Glutamatergic neuron (in vitro differentiated cells): ENCODE measurements at regions not wholly inside any gene's neighbourhood (a gene's known extent, or its start where the extent isn't known, plus 50 kb on each side); places are given as distances from the start of the nearest gene placed in this dataset.

Experiments
- DNase-seq: peaks from one replicate; pipeline ENCODE4 v3.0.0; 2022
- H3K27ac Mint-ChIP-seq: one replicate; pipeline ENCODE4 v1.8.0; 2020; ENCODE audit warnings: mild to moderate bottlenecking, mixed read lengths, inconsistent platforms; ENCODE audit not compliant: unreplicated experiment
- H3K27me3 Mint-ChIP-seq: one replicate; pipeline ENCODE4 v1.8.0; 2020; ENCODE audit warnings: mild to moderate bottlenecking, moderate library complexity, mixed read lengths, inconsistent platforms; ENCODE audit not compliant: unreplicated experiment
- H3K36me3 Mint-ChIP-seq: one replicate; pipeline ENCODE4 v1.8.0; 2020; ENCODE audit warnings: mild to moderate bottlenecking, mixed read lengths, inconsistent platforms; ENCODE audit not compliant: unreplicated experiment
- H3K4me1 Mint-ChIP-seq: one replicate; pipeline ENCODE4 v1.8.0; 2020; ENCODE audit warnings: mild to moderate bottlenecking, low read depth, mixed read lengths, inconsistent platforms; ENCODE audit not compliant: unreplicated experiment
- H3K4me3 Mint-ChIP-seq: one replicate; pipeline ENCODE4 v1.8.0; 2020; ENCODE audit warnings: mild to moderate bottlenecking, mixed read lengths, inconsistent platforms; ENCODE audit not compliant: unreplicated experiment
- H3K9me3 Mint-ChIP-seq: one replicate; pipeline ENCODE4 v1.8.0; 2020; ENCODE audit warnings: mild to moderate bottlenecking, moderate library complexity, mixed read lengths, inconsistent platforms; ENCODE audit not compliant: unreplicated experiment
- CTCF ChIP-seq: fragments of 200-600 bp; sonication (generic); IDR thresholded peaks from one replicate; pipeline ENCODE4 v1.5.0; 2021; ENCODE audit not compliant: partially characterized antibody, unreplicated experiment

- H3K36me3 Mint-ChIP-seq = peaks cover 2% of the 10 kb centered on the region
- H3K27ac Mint-ChIP-seq = no peak overlapping the region
- no peak overlapping the region for H3K4me3 Mint-ChIP-seq
- no peak for DNase-seq
- no peak for TF ChIP-seq CTCF
- H3K4me1 Mint-ChIP-seq = peaks cover 1% of the 10 kb centered on the region
- peaks cover 2% of the 10 kb centered on the region for H3K9me3 Mint-ChIP-seq
- H3K27me3 Mint-ChIP-seq = peaks cover 3% of the 10 kb centered on the region
Observed at GRCh38 chr20:58568483-58569240, 53.5 kb upstream of the APCDD1L start.

GRCh38 chr20:58568126-58568482 is 52.9 kb upstream of the APCDD1L start:
- Mint-ChIP-seq H3K4me1 (peaks cover 1% of the 10 kb centered on the region), H3K4me3 (no peak overlapping the region), H3K36me3 (peaks cover 6% of the 10 kb centered on the region), H3K9me3 (peaks cover 2% of the 10 kb centered on the region), H3K27ac (no peak overlapping the region), H3K27me3 (peaks cover 3% of the 10 kb centered on the region)
- no peak for DNase-seq
- TF ChIP-seq CTCF = no peak

DNA sequence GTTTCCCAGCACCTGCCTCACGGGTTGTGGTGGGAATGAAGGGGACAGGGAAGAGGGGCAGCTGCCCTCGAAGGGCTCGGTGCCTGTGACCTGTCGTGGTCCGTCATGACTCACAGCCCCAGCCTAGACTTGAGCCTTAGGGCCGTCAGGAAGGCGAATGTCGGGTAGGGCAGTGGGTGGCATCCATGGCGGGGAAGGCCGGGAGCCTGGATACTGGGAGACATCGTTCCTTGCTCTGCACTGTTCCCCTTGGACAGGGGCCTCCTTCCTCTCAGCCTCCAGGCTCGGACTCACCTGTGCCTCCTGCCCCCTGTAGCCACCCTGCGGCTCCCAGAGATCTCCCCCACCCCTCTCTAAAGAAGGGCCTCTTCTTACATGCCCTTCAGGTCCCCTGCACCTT is 52.2 kb upstream of the APCDD1L start:
- Mint-ChIP-seq H3K27ac (no peak overlapping the region), H3K27me3 (peaks cover 3% of the 10 kb centered on the region), H3K36me3 (peaks cover 6% of the 10 kb centered on the region), H3K4me1 (peaks cover 1% of the 10 kb centered on the region), H3K9me3 (peaks cover 2% of the 10 kb centered on the region), H3K4me3 (no peak overlapping the region)
- no peak for TF ChIP-seq CTCF
- DNase-seq = no peak

- Mint-ChIP-seq H3K36me3 (peaks cover 6% of the 10 kb centered on the region), H3K4me1 (peaks cover 1% of the 10 kb centered on the region), H3K27me3 (no peaks in the 10 kb centered on the region), H3K27ac (no peak overlapping the region), H3K9me3 (peaks cover 2% of the 10 kb centered on the region), H3K4me3 (no peak overlapping the region)
- no peak for DNase-seq
- no peak for TF ChIP-seq CTCF
Observed at GRCh38 chr20:58566981-58567380, 51.8 kb upstream of the APCDD1L start.

DNA sequence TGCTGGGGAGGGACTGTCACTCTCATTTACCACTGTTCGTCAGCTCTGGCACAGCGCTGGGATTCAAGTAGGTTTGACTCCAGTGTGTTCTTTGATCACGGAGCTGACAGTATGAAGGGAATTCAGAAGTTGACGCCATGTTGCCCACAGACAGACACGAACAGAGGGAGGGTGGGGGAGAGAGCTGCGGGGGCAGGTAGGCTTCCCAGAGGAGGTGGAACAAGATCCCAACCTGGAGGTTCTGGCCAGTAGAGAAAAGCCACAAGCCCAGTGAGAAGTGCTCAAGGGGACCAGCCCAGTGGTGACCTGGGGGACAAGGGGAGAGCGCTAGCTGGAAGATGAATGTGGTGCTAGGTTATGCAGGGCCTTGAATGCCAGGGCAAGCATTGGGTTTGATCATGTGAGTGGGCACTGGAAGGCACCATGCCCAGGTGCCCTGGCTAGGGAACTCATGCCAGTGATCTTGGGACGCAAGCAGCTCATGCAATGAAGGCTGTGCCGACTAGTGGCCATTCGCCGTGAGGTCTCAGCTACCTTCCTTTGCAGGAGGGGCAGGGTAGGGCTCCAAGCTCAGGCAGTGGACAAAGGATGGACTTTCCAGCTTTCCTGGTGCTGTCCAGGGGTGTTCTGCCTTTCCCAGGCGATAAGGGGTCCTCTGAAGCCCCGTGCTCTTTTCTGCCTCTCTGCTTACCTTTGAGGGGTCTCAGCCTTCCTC is 50.4 kb upstream of the APCDD1L start:
- H3K27ac Mint-ChIP-seq = no peak overlapping the region

More for the DNA sequence above, 50.4 kb upstream of the APCDD1L start:
- no peak for DNase-seq
- Mint-ChIP-seq H3K9me3 (peaks cover 2% of the 10 kb centered on the region), H3K27me3 (no peaks in the 10 kb centered on the region), H3K36me3 (peaks cover 6% of the 10 kb centered on the region), H3K4me3 (no peak overlapping the region), H3K4me1 (peaks cover 1% of the 10 kb centered on the region)
- TF ChIP-seq CTCF = no peak
